Duodenal mucosa (tissue), 2 donors: ENCODE measurements at regions not wholly inside any gene's neighbourhood (a gene's known extent, or its start where the extent isn't known, plus 50 kb on each side); places are given as distances from the start of the nearest gene placed in this dataset.
A peak's percentile ranks its signal among the peaks of the same experiment; 100 is the strongest.
"Not testable (repeated sequence)": the region's sequence is repeated elsewhere in the genome, so short reads cannot be mapped to it uniquely, and the experiment has no call there.

Source experiments
- H3K27ac ChIP-seq: one replicate; pipeline ENCODE4 v1.7.0; 2013; ENCODE audit warnings: low read depth, low read length
- H3K27me3 ChIP-seq, 2 donors: one replicate each; pipeline ENCODE4 v1.7.0; 2013; ENCODE audit warnings: low read length in 2 of 2, control low read depth in 1 of 2; ENCODE audit not compliant: insufficient read depth in 2 of 2, control insufficient read depth in 1 of 2
- H3K36me3 ChIP-seq, 2 donors: one replicate each; pipeline ENCODE4 v1.7.0; 2013; ENCODE audit warnings: low read length in 2 of 2, control low read depth in 1 of 2; ENCODE audit not compliant: insufficient read depth in 2 of 2, control insufficient read depth in 1 of 2
- H3K4me1 ChIP-seq, 2 donors: one replicate each; pipeline ENCODE4 v1.7.0; 2013; ENCODE audit warnings: low read length in 2 of 2, control low read depth in 1 of 2; ENCODE audit not compliant: insufficient read depth in 2 of 2, control insufficient read depth in 1 of 2
- H3K4me3 ChIP-seq, 2 donors: one replicate each; pipeline ENCODE4 v1.7.0; 2013; ENCODE audit warnings: low read length in 2 of 2, low read depth in 1 of 2
- H3K9ac ChIP-seq, 2 donors: one replicate each; pipeline ENCODE4 v1.7.0; 2013; ENCODE audit warnings: low read length in 2 of 2, low read depth in 1 of 2
- H3K9me3 ChIP-seq, 2 donors: one replicate each; pipeline ENCODE4 v1.7.0; 2013; ENCODE audit warnings: low read length in 2 of 2, control low read depth in 1 of 2; ENCODE audit not compliant: control insufficient read depth in 1 of 2

DNA sequence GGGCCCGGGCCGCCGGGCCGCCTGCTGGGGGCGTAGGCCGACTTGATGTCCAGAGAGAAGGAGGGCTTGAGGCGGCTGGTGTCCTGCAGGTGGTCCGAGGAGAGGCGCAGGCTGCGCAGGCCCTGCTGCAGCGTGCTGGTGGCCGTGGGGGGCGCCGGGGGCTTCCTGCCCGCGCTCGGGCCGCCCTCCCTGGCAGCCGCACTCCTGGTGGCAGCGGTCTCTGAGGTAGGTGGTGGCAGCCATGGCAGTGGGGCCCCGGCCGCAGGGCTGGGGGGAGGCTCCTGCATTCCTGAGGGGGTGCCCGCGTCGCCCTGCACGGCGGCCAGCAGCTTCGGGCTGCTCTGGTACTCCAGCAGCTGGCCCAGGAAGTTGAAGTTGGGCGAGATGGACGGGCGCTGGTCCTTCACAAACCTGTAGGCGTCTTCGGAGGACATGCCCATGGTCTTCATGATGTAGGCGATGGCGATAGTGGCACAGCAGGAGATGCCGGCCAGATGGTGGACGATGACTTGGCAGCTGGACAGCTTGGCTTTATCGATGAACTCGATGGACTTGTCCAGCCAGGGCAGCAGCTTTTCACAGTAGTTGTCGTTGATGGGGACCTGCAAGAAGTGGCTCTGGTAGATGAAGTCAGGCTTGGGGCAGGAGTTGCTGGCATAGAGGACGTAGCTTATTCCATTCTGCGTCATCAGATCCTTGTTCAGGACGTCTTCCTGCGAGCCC lies 136.1 kb upstream of the PTPN20 start:
- H3K9me3 ChIP-seq, H3K4me1 ChIP-seq, H3K9ac ChIP-seq, H3K27me3 ChIP-seq, H3K27ac ChIP-seq, H3K36me3 ChIP-seq, H3K4me3 ChIP-seq: not testable (repeated sequence)

GRCh38 chr10:46775668-46776059 lies 135.6 kb upstream of the PTPN20 start:
- not testable (repeated sequence) for H3K27me3 ChIP-seq, H3K9ac ChIP-seq, H3K9me3 ChIP-seq, H3K4me3 ChIP-seq, H3K36me3 ChIP-seq, H3K4me1 ChIP-seq, H3K27ac ChIP-seq

DNA sequence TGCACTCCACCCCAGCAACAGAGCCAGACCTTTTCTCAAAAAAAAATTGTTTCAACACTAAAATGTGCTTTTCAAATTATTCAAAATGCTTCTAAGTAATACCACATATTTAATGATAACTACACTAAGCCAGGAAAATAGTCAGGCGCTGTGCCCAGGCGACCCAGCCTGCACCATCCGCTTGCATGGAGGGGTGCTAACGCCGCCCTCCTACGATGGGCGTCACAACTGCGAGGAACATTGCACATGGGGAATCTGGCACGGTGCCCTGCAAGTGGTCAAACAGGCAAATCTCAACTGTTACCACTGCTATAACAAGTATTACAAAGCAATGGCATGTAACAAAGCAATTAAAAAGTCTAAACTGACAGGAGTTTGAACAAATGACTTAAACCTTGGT lies 131.7 kb upstream of the PTPN20 start:
- H3K9ac ChIP-seq, H3K4me3 ChIP-seq, H3K4me1 ChIP-seq, H3K27ac ChIP-seq, H3K36me3 ChIP-seq, H3K9me3 ChIP-seq, H3K27me3 ChIP-seq: not testable (repeated sequence)

GRCh38 chr10:46780164-46780563 lies 131.1 kb upstream of the PTPN20 start:
- H3K36me3 ChIP-seq, H3K9ac ChIP-seq, H3K27me3 ChIP-seq, H3K9me3 ChIP-seq, H3K27ac ChIP-seq, H3K4me3 ChIP-seq, H3K4me1 ChIP-seq: not testable (repeated sequence)

- not testable (repeated sequence) for H3K9me3 ChIP-seq, H3K27me3 ChIP-seq, H3K4me3 ChIP-seq, H3K9ac ChIP-seq, H3K36me3 ChIP-seq, H3K27ac ChIP-seq, H3K4me1 ChIP-seq
Measured at GRCh38 chr10:46781001-46781400, 130.2 kb upstream of the PTPN20 start.

DNA sequence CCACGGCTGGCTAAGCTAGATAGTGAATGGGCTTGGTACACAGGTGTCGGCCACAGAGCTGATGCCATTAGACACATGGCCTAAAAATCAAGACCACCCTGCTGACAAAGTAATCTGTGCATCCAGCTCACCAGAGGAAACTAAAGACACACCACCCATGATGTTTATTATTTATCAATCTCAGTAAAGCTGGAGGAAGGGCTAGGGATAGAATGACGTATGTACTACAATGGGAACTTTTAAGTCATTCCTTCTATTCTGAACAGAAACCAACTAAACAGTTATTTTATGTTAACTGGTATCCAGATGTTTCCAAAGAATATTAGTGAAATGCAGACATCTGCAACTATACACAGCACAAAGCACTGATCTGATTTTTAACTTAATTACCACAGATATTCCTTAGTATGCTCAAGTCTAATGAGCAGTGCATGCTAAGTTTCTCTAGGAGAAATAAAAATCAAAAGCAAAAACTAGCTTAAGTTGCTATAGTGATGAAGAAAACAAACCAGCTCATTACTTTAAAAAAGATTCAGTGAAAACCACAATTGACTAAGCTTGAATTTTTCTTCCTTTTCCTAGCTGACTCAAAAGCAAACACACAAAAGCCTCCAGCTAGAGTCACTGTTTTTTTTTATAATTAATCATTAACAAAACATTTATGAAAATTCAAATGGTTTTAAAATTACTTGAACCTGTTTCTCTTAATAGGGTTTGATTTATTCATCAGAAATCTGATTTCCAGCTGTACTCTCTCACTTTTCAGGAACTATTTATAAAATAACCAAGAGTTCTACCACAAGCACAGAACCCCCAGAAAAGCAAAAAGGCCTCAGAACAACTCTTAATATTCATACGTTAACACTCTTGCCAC lies 129.0 kb upstream of the PTPN20 start:
- H3K4me3 ChIP-seq, H3K36me3 ChIP-seq, H3K9ac ChIP-seq, H3K9me3 ChIP-seq, H3K27ac ChIP-seq, H3K27me3 ChIP-seq, H3K4me1 ChIP-seq: not testable (repeated sequence)

DNA sequence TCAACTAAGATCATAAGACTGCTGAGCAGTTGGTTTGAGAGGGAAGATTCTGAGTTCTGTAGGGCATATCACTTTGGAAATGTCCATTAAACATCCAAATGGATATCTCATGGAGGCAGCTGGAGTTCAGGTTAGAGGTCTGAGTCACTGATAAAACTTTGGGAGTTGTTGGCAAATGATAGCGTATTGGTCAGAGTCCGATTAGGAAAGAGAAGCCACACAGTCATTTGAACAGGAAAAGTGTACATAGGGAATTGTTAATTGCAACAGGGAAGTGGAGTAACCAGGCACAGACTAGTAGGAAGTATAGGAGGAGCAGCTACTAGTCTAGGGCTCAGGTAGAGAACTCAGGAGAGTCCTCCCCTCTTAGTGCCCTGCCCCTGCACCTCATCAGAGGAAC lies 126.6 kb upstream of the PTPN20 start:
- H3K4me3 ChIP-seq, H3K4me1 ChIP-seq, H3K9ac ChIP-seq, H3K9me3 ChIP-seq, H3K27ac ChIP-seq, H3K27me3 ChIP-seq, H3K36me3 ChIP-seq: not testable (repeated sequence)

DNA sequence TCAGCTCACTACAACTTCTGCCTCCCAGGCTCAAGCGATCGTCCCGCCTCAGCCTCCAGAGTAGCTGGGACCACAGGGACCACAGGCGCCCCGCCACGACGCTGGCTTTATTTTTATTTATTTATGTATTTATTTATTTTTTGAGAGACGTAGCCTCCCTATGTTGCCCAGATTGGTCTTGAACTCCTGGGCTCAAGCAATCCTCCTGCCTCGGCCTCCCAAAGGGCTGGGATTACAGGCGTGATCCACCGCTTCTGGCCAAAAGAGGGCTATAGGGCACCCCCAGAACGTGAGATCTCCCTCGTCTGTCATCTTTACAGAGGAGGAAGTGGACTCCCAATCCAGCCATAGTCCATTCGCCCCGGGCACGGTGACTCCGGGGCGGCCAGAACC lies 125.1 kb upstream of the PTPN20 start:
- H3K9ac ChIP-seq, H3K9me3 ChIP-seq, H3K4me1 ChIP-seq, H3K27ac ChIP-seq, H3K27me3 ChIP-seq, H3K36me3 ChIP-seq: not testable (repeated sequence)
- H3K4me3 ChIP-seq = peak overlapping the region; percentile 59 to 68

- not testable (repeated sequence) for H3K36me3 ChIP-seq, H3K9me3 ChIP-seq, H3K27me3 ChIP-seq, H3K4me1 ChIP-seq
- peak overlapping the region; percentile 61 to 76 for H3K9ac ChIP-seq
- peak overlapping the region; percentile 68 to 91 for H3K4me3 ChIP-seq
- H3K27ac ChIP-seq = peak overlapping the region; percentile 63
Measured at GRCh38 chr10:46786518-46787320, 124.5 kb upstream of the PTPN20 start.

DNA sequence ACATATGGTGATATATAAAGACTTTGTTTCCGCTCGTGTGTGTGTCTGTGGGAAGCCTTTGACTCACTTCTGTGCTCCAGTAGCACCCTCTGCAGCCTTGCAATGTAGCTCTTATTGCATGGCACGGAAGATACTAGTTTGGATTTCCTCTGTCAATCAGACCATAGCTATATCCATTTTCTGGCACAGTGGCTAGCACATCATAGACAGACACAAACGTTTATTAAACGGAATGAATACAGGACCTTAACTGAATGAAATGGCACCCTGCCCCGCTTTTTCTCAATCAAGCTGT lies 124.0 kb upstream of the PTPN20 start:
- Histone ChIP-seq H3K9ac (peak overlapping the region; percentile 25 to 61), H3K4me1 (no peaks in the 10 kb centered on the region), H3K27me3 (no peaks in the 10 kb centered on the region), H3K27ac (no peak overlapping the region), H3K9me3 (no peaks in the 10 kb centered on the region), H3K4me3 (peak overlapping the region; percentile 68 to 91), H3K36me3 (peaks cover 0 to 9% of the 10 kb centered on the region in 2 donors)
